ENCODE measurements at regions not wholly inside any gene's neighbourhood (a gene's known extent, or its start where the extent isn't known, plus 50 kb on each side); places are given as distances from the start of the nearest gene placed in this dataset.
"Not testable (repeated sequence)": the region's sequence is repeated elsewhere in the genome, so short reads cannot be mapped to it uniquely, and the experiment has no call there.

GRCh38 chr1:112840631-112841624 is 115.1 kb downstream of the SLC16A1 start:
- no peak overlapping the region for H2AFZ ChIP-seq (ENCODE audit: low read depth, low read length)
- peak overlapping the region; percentile 82 for H3K27ac ChIP-seq (ENCODE audit: low read length)
- 0 out of 2 replicates have a peak, but pooled peaks cover 6% of the 10 kb centered on the region for H3K27me3 ChIP-seq (ENCODE audit: low read depth, low read length)
- no peaks in the 10 kb centered on the region for H3K79me2 ChIP-seq (ENCODE audit: low read length)
- H4K20me1 ChIP-seq (ENCODE audit: insufficient read depth, low read length): no peaks in the 10 kb centered on the region
- TF ChIP-seq EZH2phosphoT487 (IDR thresholded peaks at IDR 0.05; ENCODE audit: low read depth) (no peak), CTCF (IDR thresholded peaks at IDR 0.05; ENCODE audit: low read depth, low read length) (no peak)
- H3K36me3 ChIP-seq (replicated peaks; ENCODE audit: low read depth, low read length): no peaks in the 10 kb centered on the region
- H3K9me3 ChIP-seq (ENCODE audit: insufficient read depth, low read length): no peaks in the 10 kb centered on the region; the same call in 1 of the 2 replicates
- H3K4me3 ChIP-seq (ENCODE audit: low read length): peak overlapping the region; percentile 54
- H3K9ac ChIP-seq (ENCODE audit: low read length): peak overlapping the region; percentile 19; the same call in 1 of the 2 replicates
- peak overlapping the region; percentile 87 for H3K4me2 ChIP-seq (ENCODE audit: low read length)
- H3K4me1 ChIP-seq (ENCODE audit: low read length): peaks cover 46% of the 10 kb centered on the region

GRCh38 chr1:112836642-112837041 is 119.4 kb downstream of the SLC16A1 start:
- Histone ChIP-seq H3K36me3 (replicated peaks; ENCODE audit: low read depth, low read length) (no peaks in the 10 kb centered on the region), H3K27ac (ENCODE audit: low read length) (no peak overlapping the region), H4K20me1 (ENCODE audit: insufficient read depth, low read length) (no peaks in the 10 kb centered on the region), H3K4me1 (ENCODE audit: low read length) (peaks cover 47% of the 10 kb centered on the region), H3K9ac (ENCODE audit: low read length) (no peak overlapping the region), H3K9me3 (ENCODE audit: insufficient read depth, low read length) (no peaks in the 10 kb centered on the region), H3K4me2 (ENCODE audit: low read length) (peak overlapping the region; percentile 37), H3K4me3 (ENCODE audit: low read length) (no peak overlapping the region), H3K79me2 (ENCODE audit: low read length) (no peaks in the 10 kb centered on the region), H2AFZ (ENCODE audit: low read depth, low read length) (no peak overlapping the region), H3K27me3 (ENCODE audit: low read depth, low read length) (no peaks in the 10 kb centered on the region; the same call in 1 of the 2 replicates)
- TF ChIP-seq EZH2phosphoT487 (IDR thresholded peaks at IDR 0.05; ENCODE audit: low read depth) (no peak), CTCF (IDR thresholded peaks at IDR 0.05; ENCODE audit: low read depth, low read length) (no peak)

- no peak overlapping the region for H2AFZ ChIP-seq (ENCODE audit: low read depth, low read length)
- TF ChIP-seq EZH2phosphoT487 (IDR thresholded peaks at IDR 0.05; ENCODE audit: low read depth) (no peak), CTCF (IDR thresholded peaks at IDR 0.05; ENCODE audit: low read depth, low read length) (no peak)
- H3K79me2 ChIP-seq (ENCODE audit: low read length): no peaks in the 10 kb centered on the region
- no peaks in the 10 kb centered on the region for H4K20me1 ChIP-seq (ENCODE audit: insufficient read depth, low read length)
- no peak overlapping the region for H3K27ac ChIP-seq (ENCODE audit: low read length)
- peaks cover 26% of the 10 kb centered on the region for H3K4me1 ChIP-seq (ENCODE audit: low read length)
- H3K9ac ChIP-seq (ENCODE audit: low read length): no peak overlapping the region
- no peaks in the 10 kb centered on the region for H3K36me3 ChIP-seq (replicated peaks; ENCODE audit: low read depth, low read length)
- no peak overlapping the region for H3K4me3 ChIP-seq (ENCODE audit: low read length)
- no peaks in the 10 kb centered on the region for H3K9me3 ChIP-seq (ENCODE audit: insufficient read depth, low read length)
- no peak overlapping the region for H3K4me2 ChIP-seq (ENCODE audit: low read length)
- H3K27me3 ChIP-seq (ENCODE audit: low read depth, low read length): no peaks in the 10 kb centered on the region; the same call in 1 of the 2 replicates
These were observed 118.7 kb upstream of the PPM1J start for GRCh38 chr1:112833806-112834205.

GRCh38 chr1:112832259-112832658 is 117.1 kb upstream of the PPM1J start:
- Histone ChIP-seq H3K4me2 (ENCODE audit: low read length) (peak overlapping the region; percentile 42), H3K4me1 (ENCODE audit: low read length) (peaks cover 26% of the 10 kb centered on the region)
- H2AFZ ChIP-seq (ENCODE audit: low read depth, low read length); H3K79me2 ChIP-seq (ENCODE audit: low read length); H3K9ac ChIP-seq (ENCODE audit: low read length); H3K27me3 ChIP-seq (ENCODE audit: low read depth, low read length); H3K9me3 ChIP-seq (ENCODE audit: insufficient read depth, low read length); H3K36me3 ChIP-seq (replicated peaks; ENCODE audit: low read depth, low read length); H3K4me3 ChIP-seq (ENCODE audit: low read length); H3K27ac ChIP-seq (ENCODE audit: low read length); H4K20me1 ChIP-seq (ENCODE audit: insufficient read depth, low read length): not testable (repeated sequence)

GRCh38 chr1:112829691-112830090 is 114.6 kb upstream of the PPM1J start:
- not testable (repeated sequence) for H3K27ac ChIP-seq (ENCODE audit: low read length); H4K20me1 ChIP-seq (ENCODE audit: insufficient read depth, low read length); H3K79me2 ChIP-seq (ENCODE audit: low read length); H3K4me3 ChIP-seq (ENCODE audit: low read length); H2AFZ ChIP-seq (ENCODE audit: low read depth, low read length); H3K27me3 ChIP-seq (ENCODE audit: low read depth, low read length); H3K4me2 ChIP-seq (ENCODE audit: low read length); H3K9ac ChIP-seq (ENCODE audit: low read length); H3K36me3 ChIP-seq (replicated peaks; ENCODE audit: low read depth, low read length); H3K9me3 ChIP-seq (ENCODE audit: insufficient read depth, low read length)
- peaks cover 10% of the 10 kb centered on the region for H3K4me1 ChIP-seq (ENCODE audit: low read length)

Measured in OCI-LY3 (cell line).